Erythroblast (primary cell): ENCODE measurements at regions not wholly inside any gene's neighbourhood (a gene's known extent, or its start where the extent isn't known, plus 50 kb on each side); places are given as distances from the start of the nearest gene placed in this dataset.
"Not testable (repeated sequence)": the region's sequence is repeated elsewhere in the genome, so short reads cannot be mapped to it uniquely, and the experiment has no call there.

Source experiments
- GATA1 ChIP-seq: IDR thresholded peaks from 2 replicates; pipeline ENCODE4 v1.6.1; 2011; ENCODE audit warnings: low read depth, mild to moderate bottlenecking, control low read depth, low read length, moderate library complexity
- POLR2A ChIP-seq: IDR thresholded peaks from 2 replicates; pipeline ENCODE4 v1.6.1; 2011; ENCODE audit warnings: mild to moderate bottlenecking, low read length

GRCh38 chr16:6725206-6725605, 607.4 kb upstream of the RBFOX1 start:
- TF ChIP-seq POLR2A, GATA1: not testable (repeated sequence)
